ENCODE measurements at regions not wholly inside any gene's neighbourhood (a gene's known extent, or its start where the extent isn't known, plus 50 kb on each side); places are given as distances from the start of the nearest gene placed in this dataset.
"Not testable (repeated sequence)": the region's sequence is repeated elsewhere in the genome, so short reads cannot be mapped to it uniquely, and the experiment has no call there.

- DNase-seq, result no peak
- no peaks in the 10 kb centered on the region for H3K36me3 ChIP-seq
- H3K27ac ChIP-seq, result no peak overlapping the region
- no peaks in the 10 kb centered on the region for H3K9me3 ChIP-seq (ENCODE audit: severe bottlenecking)
- TF ChIP-seq CTCF (IDR thresholded peaks at IDR 0.05; ENCODE audit: low read depth, low read length), result no peak
- no peak overlapping the region for H3K4me3 ChIP-seq (ENCODE audit: low read depth, low read length)
- H3K27me3 ChIP-seq (ENCODE audit: insufficient read depth, low read depth, severe bottlenecking), result no peaks in the 10 kb centered on the region
Observed at GRCh38 chr6:4220558-4220957, 85.2 kb upstream of the ECI2 start.

GRCh38 chr6:4218619-4219317, 83.4 kb upstream of the ECI2 start:
- H3K27ac ChIP-seq; H3K9me3 ChIP-seq (ENCODE audit: severe bottlenecking); DNase-seq; H3K4me3 ChIP-seq (ENCODE audit: low read depth, low read length); H3K27me3 ChIP-seq (ENCODE audit: insufficient read depth, low read depth, severe bottlenecking); H3K36me3 ChIP-seq: not testable (repeated sequence)

- Histone ChIP-seq H3K4me3 (ENCODE audit: low read depth, low read length) (no peak overlapping the region), H3K9me3 (ENCODE audit: severe bottlenecking) (peaks cover 13% of the 10 kb centered on the region), H3K27ac (no peak overlapping the region), H3K27me3 (ENCODE audit: insufficient read depth, low read depth, severe bottlenecking) (no peaks in the 10 kb centered on the region), H3K36me3 (no peaks in the 10 kb centered on the region; the same call in 1 of the 2 replicates)
- no peak for TF ChIP-seq CTCF (IDR thresholded peaks at IDR 0.05; ENCODE audit: low read depth, low read length)
- no peak for DNase-seq
Observed at GRCh38 chr6:4212588-4212987, 77.2 kb upstream of the ECI2 start.

- peak; percentile 86 for TF ChIP-seq CTCF (IDR thresholded peaks at IDR 0.05; ENCODE audit: low read depth, low read length)
- H3K27me3 ChIP-seq (ENCODE audit: insufficient read depth, low read depth, severe bottlenecking), result no peaks in the 10 kb centered on the region
- no peak overlapping the region for H3K27ac ChIP-seq
- peaks cover 13% of the 10 kb centered on the region for H3K9me3 ChIP-seq (ENCODE audit: severe bottlenecking)
- peak; percentile 88 for DNase-seq
- no peaks in the 10 kb centered on the region; the same call in 1 of the 2 replicates for H3K36me3 ChIP-seq
- H3K4me3 ChIP-seq (ENCODE audit: low read depth, low read length), result no peak overlapping the region
Observed at GRCh38 chr6:4210629-4211419, 75.4 kb upstream of the ECI2 start.

GRCh38 chr6:4209196-4209595, 73.8 kb upstream of the ECI2 start:
- DNase-seq, result no peak
- no peak overlapping the region for H3K27ac ChIP-seq
- no peaks in the 10 kb centered on the region; the same call in 1 of the 2 replicates for H3K36me3 ChIP-seq
- no peak overlapping the region for H3K4me3 ChIP-seq (ENCODE audit: low read depth, low read length)
- H3K9me3 ChIP-seq (ENCODE audit: severe bottlenecking), result peaks cover 20% of the 10 kb centered on the region
- no peak for TF ChIP-seq CTCF (IDR thresholded peaks at IDR 0.05; ENCODE audit: low read depth, low read length)
- no peaks in the 10 kb centered on the region for H3K27me3 ChIP-seq (ENCODE audit: insufficient read depth, low read depth, severe bottlenecking)

- H3K9me3 ChIP-seq (ENCODE audit: severe bottlenecking), result peaks cover 20% of the 10 kb centered on the region
- no peaks in the 10 kb centered on the region for H3K27me3 ChIP-seq (ENCODE audit: insufficient read depth, low read depth, severe bottlenecking)
- H3K27ac ChIP-seq, result no peak overlapping the region
- no peaks in the 10 kb centered on the region; the same call in 1 of the 2 replicates for H3K36me3 ChIP-seq
- no peak for TF ChIP-seq CTCF (IDR thresholded peaks at IDR 0.05; ENCODE audit: low read depth, low read length)
- no peak for DNase-seq
- H3K4me3 ChIP-seq (ENCODE audit: low read depth, low read length), result no peak overlapping the region
Observed at GRCh38 chr6:4208158-4208557, 72.8 kb upstream of the ECI2 start.

- not testable (repeated sequence) for H3K36me3 ChIP-seq; DNase-seq; H3K27ac ChIP-seq; H3K27me3 ChIP-seq (ENCODE audit: insufficient read depth, low read depth, severe bottlenecking); H3K4me3 ChIP-seq (ENCODE audit: low read depth, low read length)
- H3K9me3 ChIP-seq (ENCODE audit: severe bottlenecking), result peaks cover 26% of the 10 kb centered on the region
Observed at GRCh38 chr6:4203642-4204417, 68.5 kb upstream of the ECI2 start.

Measured in WERI-Rb-1 (cell line).